Mucosa of descending colon (tissue), 3 donors: ENCODE measurements at regions not wholly inside any gene's neighbourhood (a gene's known extent, or its start where the extent isn't known, plus 50 kb on each side); places are given as distances from the start of the nearest gene placed in this dataset.
A peak's percentile ranks its signal among the peaks of the same experiment; 100 is the strongest.

Source experiments
- ATAC-seq: fragments of 200-7000 bp; cut with Tn5 transposase; one replicate; pipeline ENCODE4 v1.9.1; 2020; ENCODE audit warnings: mild to moderate bottlenecking, moderate library complexity
- DNase-seq, 3 donors: peaks; one replicate each; pipeline ENCODE4 v3.0.0-alpha.2; 2020
- H3K36me3 ChIP-seq: fragments of 200-600 bp; one replicate; pipeline ENCODE4 v1.8.0; 2021; ENCODE audit warnings: low read depth, mild to moderate bottlenecking
- H3K4me1 ChIP-seq: fragments of 200-600 bp; one replicate; pipeline ENCODE4 v1.8.0; 2021; ENCODE audit warnings: low read depth, mild to moderate bottlenecking
- H3K4me3 ChIP-seq: fragments of 200-600 bp; one replicate; pipeline ENCODE4 v1.8.0; 2021; ENCODE audit warnings: mild to moderate bottlenecking
- H3K9me3 ChIP-seq: fragments of 200-600 bp; one replicate; pipeline ENCODE4 v1.8.0; 2021; ENCODE audit warnings: mild to moderate bottlenecking
- intact Hi-C, 2 donors: fragments of 100-400 bp; cut with DNase I in 1 of 2; cut with micrococcal nuclease in 1 of 2; formaldehyde crosslinking; loops; one replicate each; pipeline versions ENCODE4 v1.11.0 to v1.11.1; 2022; cut with DNase I, micrococcal nuclease
- TF ChIP-seq, protein P1 (sequence below): fragments of 200-600 bp; IDR thresholded peaks from one replicate; pipeline ENCODE4 v1.8.0; 2022; ENCODE audit warnings: antibody characterized with exemption, mild to moderate bottlenecking
- donor health status: DM: no; HTN: no; CAD: no; lungs with moderate emphysema.
- donor health status: DM: no; HTN: no; CAD: no.
- donor health status: DM: no; HTN: yes; CAD: no.

DNA sequence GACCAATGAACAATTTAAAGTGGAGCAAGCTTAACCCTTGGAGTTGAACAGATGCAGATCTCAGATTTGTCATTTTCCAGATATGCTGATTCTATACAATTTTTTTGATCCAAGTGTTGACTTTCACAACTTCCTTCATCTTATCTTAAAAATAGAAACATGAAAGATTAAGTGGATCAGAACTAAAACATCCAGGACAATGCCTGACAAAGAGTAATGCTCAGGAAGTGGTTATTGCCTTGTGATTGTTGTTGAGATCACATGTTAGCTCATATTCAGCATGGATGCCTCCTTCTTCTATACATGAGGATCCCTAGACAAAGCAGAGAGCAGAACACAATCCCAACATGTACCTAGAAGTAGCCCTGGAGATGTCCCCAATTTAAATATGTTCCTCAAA is 160.9 kb downstream of the PPARGC1A start:
- Histone ChIP-seq H3K36me3 (no peaks in the 10 kb centered on the region), H3K9me3 (no peaks in the 10 kb centered on the region), H3K4me1 (no peaks in the 10 kb centered on the region), H3K4me3 (no peak overlapping the region)
- TF ChIP-seq, protein P1, sequence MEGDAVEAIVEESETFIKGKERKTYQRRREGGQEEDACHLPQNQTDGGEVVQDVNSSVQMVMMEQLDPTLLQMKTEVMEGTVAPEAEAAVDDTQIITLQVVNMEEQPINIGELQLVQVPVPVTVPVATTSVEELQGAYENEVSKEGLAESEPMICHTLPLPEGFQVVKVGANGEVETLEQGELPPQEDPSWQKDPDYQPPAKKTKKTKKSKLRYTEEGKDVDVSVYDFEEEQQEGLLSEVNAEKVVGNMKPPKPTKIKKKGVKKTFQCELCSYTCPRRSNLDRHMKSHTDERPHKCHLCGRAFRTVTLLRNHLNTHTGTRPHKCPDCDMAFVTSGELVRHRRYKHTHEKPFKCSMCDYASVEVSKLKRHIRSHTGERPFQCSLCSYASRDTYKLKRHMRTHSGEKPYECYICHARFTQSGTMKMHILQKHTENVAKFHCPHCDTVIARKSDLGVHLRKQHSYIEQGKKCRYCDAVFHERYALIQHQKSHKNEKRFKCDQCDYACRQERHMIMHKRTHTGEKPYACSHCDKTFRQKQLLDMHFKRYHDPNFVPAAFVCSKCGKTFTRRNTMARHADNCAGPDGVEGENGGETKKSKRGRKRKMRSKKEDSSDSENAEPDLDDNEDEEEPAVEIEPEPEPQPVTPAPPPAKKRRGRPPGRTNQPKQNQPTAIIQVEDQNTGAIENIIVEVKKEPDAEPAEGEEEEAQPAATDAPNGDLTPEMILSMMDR, result no peak
- intact Hi-C loops, result no loop called here
- DNase-seq, result no peak
- ATAC-seq, result no peak

GRCh38 chr4:23728393-23728792 is 161.5 kb downstream of the PPARGC1A start:
- TF ChIP-seq, protein P1, result no peak
- Histone ChIP-seq H3K4me3 (no peak overlapping the region), H3K4me1 (no peaks in the 10 kb centered on the region), H3K36me3 (no peaks in the 10 kb centered on the region), H3K9me3 (no peaks in the 10 kb centered on the region)
- ATAC-seq (peak; percentile 47), DNase-seq (no peak)
- intact Hi-C loops, result no loop called here

DNA sequence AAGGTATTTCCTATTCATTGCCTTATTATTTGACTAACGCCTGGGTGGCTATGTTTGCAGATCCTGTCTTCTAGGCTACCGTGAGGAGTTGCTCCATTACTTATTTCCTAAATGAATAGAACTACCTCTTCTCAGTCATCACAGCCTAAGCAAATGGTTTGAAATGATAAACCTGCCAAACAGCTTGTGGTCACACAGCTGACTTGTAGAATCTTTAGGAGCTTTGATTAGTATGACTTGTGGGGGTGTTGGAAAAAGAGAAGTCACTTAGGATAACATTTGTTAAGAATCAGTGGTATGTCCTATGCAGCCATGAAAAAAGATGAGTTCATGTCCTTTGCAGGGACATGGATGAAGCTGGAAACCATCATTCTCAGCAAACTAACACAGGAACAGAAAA is 169.3 kb downstream of the PPARGC1A start:
- no peak overlapping the region for H3K4me3 ChIP-seq
- ATAC-seq (no peak), DNase-seq (no peak)
- TF ChIP-seq, protein P1, result no peak
- peaks cover 6% of the 10 kb centered on the region for H3K4me1 ChIP-seq
- no peaks in the 10 kb centered on the region for H3K36me3 ChIP-seq
- H3K9me3 ChIP-seq, result no peaks in the 10 kb centered on the region
- intact Hi-C loops, result no loop called here

DNA sequence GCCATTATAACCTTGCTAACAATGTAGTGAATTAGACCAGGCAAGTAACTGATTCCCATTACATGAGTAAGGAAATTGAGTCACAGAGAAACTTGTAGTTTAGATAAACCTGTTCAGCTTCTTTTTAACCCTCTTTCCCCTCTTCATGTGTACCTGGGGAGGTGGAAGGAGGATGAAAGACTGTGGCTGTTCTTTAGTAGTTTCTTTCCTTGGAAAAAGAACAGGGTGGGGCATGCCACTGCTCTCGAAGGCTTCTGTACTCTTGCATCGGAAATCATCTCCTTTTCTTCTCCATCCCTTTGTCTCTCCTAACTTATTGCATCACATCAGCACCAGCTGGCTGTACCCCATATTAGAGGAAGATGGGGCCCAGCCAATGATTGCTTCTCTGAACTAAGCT is 171.4 kb downstream of the PPARGC1A start:
- no peaks in the 10 kb centered on the region for H3K36me3 ChIP-seq
- intact Hi-C loops, result no loop called here
- peak; percentile 79 for ATAC-seq
- no peaks in the 10 kb centered on the region for H3K9me3 ChIP-seq
- no peak overlapping the region for H3K4me3 ChIP-seq
- peak in 1 of 3 donors; percentile 32 for DNase-seq
- peaks cover 6% of the 10 kb centered on the region for H3K4me1 ChIP-seq
- TF ChIP-seq, protein P1, result no peak

- peak; percentile 89 for ATAC-seq
- H3K4me1 ChIP-seq, result peaks cover 6% of the 10 kb centered on the region
- intact Hi-C loops, result no loop called here
These were observed 172.2 kb downstream of the PPARGC1A start for GRCh38 chr4:23717528-23718248.

More at GRCh38 chr4:23717528-23718248, 172.2 kb downstream of the PPARGC1A start:
- Histone ChIP-seq H3K36me3 (no peaks in the 10 kb centered on the region), H3K9me3 (no peaks in the 10 kb centered on the region), H3K4me3 (no peak overlapping the region)
- peak in 1 of 3 donors; percentile 43 for DNase-seq
- TF ChIP-seq, protein P1, result no peak
